IMR-90 (cell line): ENCODE measurements at regions not wholly inside any gene's neighbourhood (a gene's known extent, or its start where the extent isn't known, plus 50 kb on each side); places are given as distances from the start of the nearest gene placed in this dataset.
"Not testable (repeated sequence)": the region's sequence is repeated elsewhere in the genome, so short reads cannot be mapped to it uniquely, and the experiment has no call there.

ENCODE experiments used
- ATAC-seq: fragments of 200-7000 bp; cut with Tn5 transposase; 2 replicates; pipeline ENCODE4 v1.9.1; 2020; ENCODE audit warnings: low read depth, mild to moderate bottlenecking, moderate library complexity
- BruUV-seq: library from RNA; stranded (reverse); fragments of 400-500 nt; replicated peaks from 2 replicates; lab custom pipeline; 2021; lab: Mats Ljungman, UMichigan
- CTCF ChIA-PET: fragments of 300-600 bp; formaldehyde crosslinking; extraction: SDS; loops from one replicate; lab custom pipeline; 2021; ENCODE audit warnings: antibody characterized with exemption; lab: Yijun Ruan, JAX
- POLR2A ChIA-PET: fragments of 300-600 bp; sonication (Branson Sonifier 250); formaldehyde crosslinking; loops from one replicate; lab custom pipeline; 2022; ENCODE audit warnings: antibody characterized with exemption; ENCODE audit not compliant: unreplicated experiment; lab: Charles Lee
- DNase-seq: peaks from one replicate; pipeline ENCODE4 v3.0.0; 2013
- H2AFZ ChIP-seq: replicated peaks from 2 replicates; pipeline ENCODE3; 2013; ENCODE audit warnings: low read length, mild to moderate bottlenecking; ENCODE audit not compliant: poor library complexity
- H2AK5ac ChIP-seq: 2 replicates; pipeline ENCODE4 v1.6.1; 2013; ENCODE audit warnings: low read depth, low read length, inconsistent platforms
- H2AK9ac ChIP-seq: replicated peaks from 2 replicates; pipeline ENCODE3; 2013; ENCODE audit warnings: mild to moderate bottlenecking, low read depth, low read length, moderate library complexity; ENCODE audit not compliant: poor library complexity
- H2BK120ac ChIP-seq: 2 replicates; pipeline ENCODE4 v1.6.1; 2013; ENCODE audit warnings: low read depth, low read length, inconsistent platforms
- H2BK15ac ChIP-seq: 3 replicates; pipeline ENCODE4 v1.6.1; 2013; ENCODE audit warnings: low read depth, low read length, inconsistent platforms
- H2BK20ac ChIP-seq: 2 replicates; pipeline ENCODE4 v1.6.1; 2013; ENCODE audit warnings: low read depth, mild to moderate bottlenecking, inconsistent platforms, low read length, moderate library complexity
- H2BK5ac ChIP-seq: 2 replicates; pipeline ENCODE4 v1.6.1; 2013; ENCODE audit warnings: mild to moderate bottlenecking, low read depth, low read length, inconsistent platforms; ENCODE audit not compliant: poor library complexity, severe bottlenecking
- H3K14ac ChIP-seq: replicated peaks from 2 replicates; pipeline ENCODE4 v1.6.1; 2013; ENCODE audit warnings: low read depth, low read length, inconsistent platforms
- H3K18ac ChIP-seq: 2 replicates; pipeline ENCODE4 v1.6.1; 2013; ENCODE audit warnings: low read depth, low read length, control low read depth
- H3K23ac ChIP-seq: 2 replicates; pipeline ENCODE4 v1.6.1; 2013; ENCODE audit warnings: low read depth, low read length, inconsistent platforms
- H3K27ac ChIP-seq: 2 replicates; pipeline ENCODE4 v1.5.1; 2013; ENCODE audit warnings: mild to moderate bottlenecking, control low read depth, low read length; ENCODE audit not compliant: insufficient read depth
- H3K27me3 ChIP-seq: 2 replicates; pipeline ENCODE4 v1.6.1; 2013; ENCODE audit warnings: low read length; ENCODE audit not compliant: control insufficient read depth, insufficient read depth
- H3K36me3 ChIP-seq: 2 replicates; pipeline ENCODE4 v1.6.1; 2013; ENCODE audit warnings: low read length, mixed read lengths; ENCODE audit not compliant: control insufficient read depth, insufficient read depth
- H3K4ac ChIP-seq: 2 replicates; pipeline ENCODE4 v1.6.1; 2013; ENCODE audit warnings: low read depth, low read length, inconsistent platforms
- H3K4me1 ChIP-seq: 2 replicates; pipeline ENCODE4 v1.6.1; 2013; ENCODE audit warnings: low read length, mixed read lengths; ENCODE audit not compliant: control insufficient read depth, insufficient read depth
- H3K4me2 ChIP-seq: 2 replicates; pipeline ENCODE4 v1.6.1; 2013; ENCODE audit warnings: low read depth, mild to moderate bottlenecking, control low read depth, low read length, moderate library complexity
- H3K4me3 ChIP-seq: 2 replicates; pipeline ENCODE4 v1.5.1; 2013; ENCODE audit warnings: low read depth, mild to moderate bottlenecking, control low read depth, low read length, moderate library complexity; ENCODE audit not compliant: insufficient read depth
- H3K56ac ChIP-seq: 2 replicates; pipeline ENCODE4 v1.6.1; 2013; ENCODE audit warnings: low read length, inconsistent platforms; ENCODE audit not compliant: insufficient read depth; ENCODE audit errors: extremely low read depth
- H3K79me1 ChIP-seq, 2 experiments: 2 replicates each; pipeline ENCODE4 v1.6.1; 2013; ENCODE audit warnings: low read length in 2 of 2, inconsistent platforms in 1 of 2, low read depth in 1 of 2
- H3K9ac ChIP-seq: 2 replicates; pipeline ENCODE4 v1.6.1; 2013; ENCODE audit warnings: low read depth, low read length, control low read depth
- H3K9me1 ChIP-seq: 2 replicates; pipeline ENCODE4 v1.6.1; 2013; ENCODE audit warnings: low read length, inconsistent platforms; ENCODE audit not compliant: insufficient read depth
- H3K9me3 ChIP-seq: 2 replicates; pipeline ENCODE4 v1.6.1; 2013; ENCODE audit warnings: low read length; ENCODE audit not compliant: control insufficient read depth, insufficient read depth
- H4K20me1 ChIP-seq: 2 replicates; pipeline ENCODE4 v1.6.1; 2013; ENCODE audit warnings: low read length, inconsistent platforms; ENCODE audit not compliant: insufficient read depth
- H4K5ac ChIP-seq: 2 replicates; pipeline ENCODE4 v1.6.1; 2013; ENCODE audit warnings: mild to moderate bottlenecking, low read depth, low read length, control low read depth
- H4K8ac ChIP-seq, 2 experiments: 2 replicates each; pipeline ENCODE4 v1.6.1; 2013; ENCODE audit warnings: low read depth in 2 of 2, low read length in 2 of 2, control low read depth in 1 of 2, inconsistent platforms in 1 of 2
- H4K91ac ChIP-seq: 2 replicates; pipeline ENCODE4 v1.6.1; 2013; ENCODE audit warnings: low read depth, low read length, inconsistent platforms; ENCODE audit not compliant: insufficient read depth
- whole genome bisulfite sequencing, 2 experiments: methylation state at CpG; one replicate each; pipeline versions ENCODE4 v1.1.5 to v1.1.7; 2013; ENCODE audit warnings: missing lambda C conversion rate in 2 of 2; ENCODE audit not compliant: insufficient read length in 1 of 2; ENCODE audit errors: extremely low coverage in 2 of 2; 5-methylcytosine and 5-hydroxymethylcytosine counted together
- dilution Hi-C: fragments of 300-500 bp; cut with HindIII; formaldehyde crosslinking; loops from one replicate; pipeline ENCODE4 v1.14.3; 2018; ENCODE audit warnings: low sequenced_read_pairs; ENCODE audit not compliant: unreplicated experiment
- in situ Hi-C: fragments of 300-500 bp; cut with MboI; formaldehyde crosslinking; loops from 3 replicates; pipeline ENCODE4 v1.14.3; 2019; ENCODE audit warnings: low sequenced_read_pairs, inconsistent platforms, mixed read lengths
- intact Hi-C: fragments of 100-400 bp; cut with micrococcal nuclease; formaldehyde crosslinking; loops from 2 replicates; pipeline ENCODE4 v1.10.0; 2022

- in situ Hi-C loops, ATAC-seq, H4K20me1 ChIP-seq, H2BK15ac ChIP-seq, H4K8ac ChIP-seq, H3K23ac ChIP-seq, H3K56ac ChIP-seq, H3K9me3 ChIP-seq, H3K27me3 ChIP-seq, H3K27ac ChIP-seq, H3K4me2 ChIP-seq, H3K14ac ChIP-seq, H2AFZ ChIP-seq, H3K4ac ChIP-seq, H3K4me1 ChIP-seq, BruUV-seq, H2BK5ac ChIP-seq, H3K18ac ChIP-seq, H2BK20ac ChIP-seq, H3K9ac ChIP-seq, H2AK9ac ChIP-seq, H2AK5ac ChIP-seq, H3K9me1 ChIP-seq, H4K91ac ChIP-seq, H4K5ac ChIP-seq, H3K79me1 ChIP-seq, H2BK120ac ChIP-seq, H3K36me3 ChIP-seq, POLR2A ChIA-PET, H3K4me3 ChIP-seq, dilution Hi-C loops, DNase-seq, CTCF ChIA-PET, intact Hi-C loops: not testable (repeated sequence)
- no CpG with 5 or more reads among the region's 6 CpGs for WGBS, 2 experiments
Measured at GRCh38 chr14:106642971-106643370, 1116.6 kb downstream of the TMEM121 start.

GRCh38 chr14:106648874-106649273, 1122.5 kb downstream of the TMEM121 start:
- H2AK9ac ChIP-seq, H3K27me3 ChIP-seq, H3K4ac ChIP-seq, in situ Hi-C loops, H3K14ac ChIP-seq, H3K9me1 ChIP-seq, H3K36me3 ChIP-seq, H3K23ac ChIP-seq, H2AK5ac ChIP-seq, H4K5ac ChIP-seq, intact Hi-C loops, H3K4me1 ChIP-seq, H2BK20ac ChIP-seq, H4K8ac ChIP-seq, H2BK5ac ChIP-seq, H4K20me1 ChIP-seq, H2AFZ ChIP-seq, H2BK120ac ChIP-seq, H3K27ac ChIP-seq, H4K91ac ChIP-seq, POLR2A ChIA-PET, H3K4me2 ChIP-seq, CTCF ChIA-PET, H3K9ac ChIP-seq, H2BK15ac ChIP-seq, H3K4me3 ChIP-seq, H3K79me1 ChIP-seq, H3K18ac ChIP-seq, DNase-seq, dilution Hi-C loops, ATAC-seq, BruUV-seq, H3K56ac ChIP-seq: not testable (repeated sequence)
- H3K9me3 ChIP-seq = peaks cover 14% of the 10 kb centered on the region
- WGBS, 2 experiments = no CpG with 5 or more reads among the region's 2 CpGs
